Left renal pelvis (tissue), 4 donors: ENCODE measurements at regions not wholly inside any gene's neighbourhood (a gene's known extent, or its start where the extent isn't known, plus 50 kb on each side); places are given as distances from the start of the nearest gene placed in this dataset.

Source experiments
- DNase-seq, 4 donors: peaks; one replicate each; pipeline ENCODE4 v3.0.0-alpha.2; 2013; ENCODE audit warnings: low read depth in 4 of 4, low spot score in 3 of 4

GRCh38 chr9:86734771-86735170 lies 212.5 kb downstream of the GAS1 start:
- no peak for DNase-seq

DNA sequence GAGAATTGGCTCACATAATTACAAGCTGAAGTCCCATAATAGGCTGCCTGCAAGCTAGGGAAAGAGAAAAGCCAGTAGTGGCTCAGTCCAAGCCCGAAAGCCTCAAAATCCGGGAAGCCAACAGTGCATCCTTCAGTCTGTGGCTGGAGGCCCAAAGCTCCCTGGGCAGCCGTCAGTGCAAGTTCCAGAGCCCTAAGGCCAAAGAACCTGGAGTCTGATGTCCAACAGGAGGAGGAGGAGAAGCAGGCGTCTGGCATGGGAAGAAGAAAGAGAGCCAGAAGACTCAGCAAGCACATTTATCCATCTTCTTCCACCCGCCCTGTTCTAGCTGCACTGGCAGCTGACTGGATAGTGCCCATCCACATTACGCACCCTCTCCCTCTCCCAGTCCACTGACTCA lies 213.4 kb downstream of the GAS1 start:
- DNase-seq: no peak

- DNase-seq: no peak
Measured at GRCh38 chr9:86732514-86733171, 214.7 kb downstream of the GAS1 start.

DNA sequence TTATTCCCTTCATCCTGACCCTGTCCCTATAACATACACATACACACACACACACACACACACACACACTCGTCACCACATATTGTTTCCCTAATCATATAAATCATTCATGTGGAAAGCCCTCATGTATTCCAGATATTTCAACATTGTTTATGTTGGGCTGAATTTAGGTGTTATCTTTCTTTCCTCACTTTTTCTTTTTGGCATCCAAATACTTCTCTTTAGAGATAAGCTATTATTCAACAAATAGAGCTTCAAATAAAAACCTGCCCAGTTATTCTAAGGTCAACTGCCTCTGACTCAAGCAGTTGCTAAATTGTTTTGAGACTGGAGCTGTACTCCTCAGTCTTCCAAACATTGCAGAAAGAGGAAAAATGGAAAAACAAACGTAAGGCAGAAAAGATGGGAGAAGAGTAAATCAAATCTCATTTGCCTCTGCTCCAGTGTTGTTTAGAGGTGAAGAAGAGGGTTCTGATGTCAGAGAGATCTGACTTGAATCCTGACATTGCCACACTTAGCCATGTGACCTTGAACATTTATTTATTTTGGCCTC lies 215.7 kb downstream of the GAS1 start:
- no peak for DNase-seq

DNA sequence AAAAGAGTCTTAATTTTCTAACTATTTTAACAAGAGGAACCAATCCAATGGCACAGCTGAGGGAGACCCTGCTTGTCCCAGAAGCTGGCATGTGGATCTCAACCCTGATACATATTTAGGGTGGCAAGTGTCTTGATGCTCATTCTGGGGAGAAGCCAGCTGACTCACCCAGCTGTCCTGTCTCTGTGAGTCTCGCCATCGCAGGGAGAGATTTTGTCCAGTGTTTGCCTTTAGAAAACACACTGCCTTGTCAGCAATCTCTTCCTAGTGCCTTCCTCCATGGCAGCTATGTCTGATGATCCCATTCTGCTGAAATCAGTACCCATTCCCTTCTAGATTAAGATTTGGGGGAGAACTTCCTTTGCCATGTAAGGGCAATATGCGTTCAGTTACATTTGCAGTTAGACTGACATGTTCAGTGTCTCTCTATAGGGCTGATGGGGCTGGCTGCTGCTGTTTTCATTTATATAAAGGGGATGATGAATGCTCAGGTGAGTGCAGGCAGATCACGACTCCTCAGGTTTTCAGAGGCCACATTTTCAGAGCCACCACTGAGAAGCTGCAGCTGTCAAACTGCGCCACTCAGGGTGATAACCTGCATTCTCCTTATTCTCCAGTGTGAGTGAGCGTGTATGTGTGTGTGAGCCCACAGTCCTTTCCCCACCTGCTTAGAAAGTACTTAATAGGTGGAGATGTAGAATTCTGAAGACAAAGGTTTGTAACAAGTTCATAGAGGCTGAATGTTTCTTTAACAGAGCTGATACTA lies 217.0 kb downstream of the GAS1 start:
- no peak for DNase-seq

DNA sequence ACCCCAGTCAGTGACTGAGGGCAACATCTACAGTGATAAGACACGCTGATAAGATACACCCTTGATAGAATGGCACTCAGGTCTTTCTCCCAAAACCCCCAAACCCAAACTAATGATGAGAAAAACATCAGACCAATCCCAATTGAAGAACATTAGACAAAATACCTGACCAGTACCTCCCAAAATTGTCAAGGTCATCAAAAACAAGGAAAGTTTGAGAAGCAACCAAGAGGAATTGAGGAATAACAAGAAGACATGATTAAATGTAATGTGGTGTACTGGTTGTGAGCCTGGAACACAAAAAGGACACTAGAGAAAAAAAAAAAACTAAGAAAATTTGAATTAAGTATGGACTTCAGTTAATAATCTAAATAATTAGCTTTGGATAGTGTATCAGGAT lies 222.8 kb downstream of the GAS1 start:
- no peak for DNase-seq

GRCh38 chr9:86723346-86723745 lies 224.0 kb downstream of the GAS1 start:
- no peak for DNase-seq

GRCh38 chr9:86722706-86723075 lies 224.6 kb downstream of the GAS1 start:
- no peak for DNase-seq

DNA sequence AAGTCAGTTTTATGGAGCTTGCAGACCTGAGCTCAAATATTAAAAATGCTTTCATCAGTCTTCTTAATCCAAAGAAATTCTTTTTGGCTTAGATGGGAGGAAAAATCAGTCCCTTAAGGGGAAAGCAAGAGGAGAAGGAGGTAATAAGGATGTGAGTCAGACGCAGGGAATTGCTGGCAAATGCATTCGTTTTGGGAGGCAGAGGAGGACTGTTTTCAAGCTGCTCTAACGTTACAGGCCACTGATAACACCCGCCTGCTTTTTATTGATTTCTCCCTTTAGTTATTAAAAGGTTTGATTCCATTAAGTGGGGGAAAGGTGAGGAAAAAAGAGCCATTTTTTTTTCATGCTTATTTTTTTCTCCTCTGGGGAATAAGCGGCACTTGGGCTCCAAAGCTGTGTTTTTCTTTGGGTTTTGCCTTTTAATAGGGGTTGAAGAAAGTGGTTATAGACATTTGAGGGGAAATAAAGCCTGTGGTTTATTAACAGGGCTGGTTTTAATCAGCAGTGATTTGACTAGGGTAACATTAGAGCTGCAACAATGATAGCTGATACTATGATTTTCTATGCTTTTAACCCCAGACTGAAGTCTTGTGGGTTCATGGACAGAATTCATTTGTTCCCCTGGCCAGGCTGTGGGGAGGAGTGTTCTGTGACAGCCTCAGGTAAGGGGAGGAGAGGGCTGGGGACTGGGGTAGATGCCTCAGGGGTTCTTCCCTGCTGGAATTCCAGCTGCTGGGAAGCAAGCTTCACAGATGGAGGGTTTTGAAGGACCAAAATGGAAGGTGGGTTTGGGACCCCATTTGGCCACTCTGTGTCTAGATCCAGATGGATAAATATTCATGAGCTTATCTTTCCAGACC lies 225.2 kb downstream of the GAS1 start:
- no peak for DNase-seq

- DNase-seq: no peak
Measured at GRCh38 chr9:86721226-86721781, 226.0 kb downstream of the GAS1 start.

- DNase-seq: no peak
Measured at GRCh38 chr9:86720639-86721225, 226.6 kb downstream of the GAS1 start.

DNA sequence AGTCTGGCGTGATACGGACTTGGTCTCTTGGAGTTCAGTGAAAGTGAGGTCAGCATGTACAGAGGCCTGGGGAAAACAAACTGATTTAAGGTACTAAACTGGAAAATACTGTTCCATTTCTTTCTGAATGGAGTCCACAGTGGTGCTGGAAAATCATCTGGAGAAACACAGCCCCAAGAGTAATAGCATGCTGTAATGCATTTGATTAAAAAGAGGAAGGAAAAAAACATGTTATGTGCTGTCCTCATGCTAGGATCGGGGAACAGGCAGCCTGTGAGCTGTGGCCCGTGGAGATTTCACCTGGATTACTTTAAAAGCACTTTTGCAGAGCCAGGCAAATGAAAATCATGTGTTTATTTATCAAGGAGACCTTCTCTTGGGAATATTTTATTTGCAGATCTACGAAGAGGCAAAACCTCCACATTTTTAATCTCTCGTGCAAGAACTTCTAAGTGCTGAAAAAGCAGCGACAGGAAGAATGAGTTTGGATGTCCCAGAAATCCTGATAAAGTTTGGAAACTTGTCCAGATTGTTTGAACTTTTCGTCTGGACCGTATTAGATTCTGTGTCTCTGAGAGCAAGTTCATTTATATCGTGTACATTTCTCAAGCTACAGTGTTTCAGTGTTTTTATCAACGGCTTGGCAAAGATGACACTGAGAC lies 228.8 kb downstream of the GAS1 start:
- DNase-seq: no peak

- DNase-seq: no peak
Measured at GRCh38 chr9:86716326-86716922, 230.9 kb downstream of the GAS1 start.

DNA sequence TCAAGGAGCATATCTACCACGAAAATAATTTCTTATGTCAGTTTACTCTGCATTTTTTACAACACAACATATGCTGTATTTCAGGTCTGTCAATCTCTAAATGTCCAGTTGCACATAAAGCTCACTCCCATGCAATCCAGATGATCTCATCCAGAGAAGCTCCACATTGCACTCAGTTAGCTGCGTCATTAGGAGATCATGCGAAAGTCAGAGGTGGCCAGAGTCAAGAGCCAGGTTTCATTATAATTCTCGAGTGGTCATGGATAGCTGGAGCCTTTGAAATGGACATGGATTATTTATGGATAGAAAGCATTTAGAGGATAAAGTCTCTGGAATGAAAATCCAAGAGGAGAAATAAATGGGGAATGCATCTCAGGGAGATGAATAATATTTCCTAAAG lies 232.3 kb downstream of the GAS1 start:
- no peak for DNase-seq

DNA sequence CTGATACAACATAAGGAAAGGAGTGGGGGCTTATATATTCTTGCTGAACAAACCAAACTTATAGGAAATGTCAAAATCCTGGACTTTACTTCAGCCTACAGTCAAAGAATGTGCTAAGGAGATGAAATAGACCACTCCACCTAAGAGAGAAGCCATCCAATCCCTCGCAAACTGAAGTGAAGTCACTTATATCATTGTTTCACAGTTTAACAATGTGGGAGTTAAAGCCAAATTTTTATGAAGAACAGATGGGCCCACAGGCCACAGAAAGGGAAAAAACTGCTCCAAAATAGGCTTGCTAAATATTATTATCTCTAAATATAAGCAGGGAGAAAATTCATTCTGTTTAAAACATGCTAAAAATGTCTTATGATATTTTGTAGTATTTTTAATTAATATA lies 233.3 kb downstream of the GAS1 start:
- no peak for DNase-seq

DNA sequence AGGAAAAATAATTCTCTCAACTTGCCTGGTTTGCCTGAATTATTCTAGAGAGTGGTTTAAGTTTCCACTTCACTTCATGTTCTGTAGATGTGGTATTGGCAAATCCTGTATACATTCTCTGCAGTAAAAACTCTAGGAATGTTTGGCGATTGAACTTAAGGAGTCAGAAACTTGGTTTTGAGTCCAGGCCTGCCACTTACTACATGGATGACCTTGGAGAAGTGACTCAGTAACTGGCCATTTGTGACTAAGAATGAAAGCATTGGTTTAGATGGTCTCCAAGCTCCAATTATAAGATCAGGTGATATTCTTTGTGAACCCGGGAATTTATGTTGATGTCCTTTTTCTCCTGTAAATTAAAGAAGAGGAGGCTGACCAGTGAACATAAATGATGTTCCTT lies 233.8 kb downstream of the GAS1 start:
- DNase-seq: no peak

GRCh38 chr9:86708918-86709835 lies 238.1 kb downstream of the GAS1 start:
- DNase-seq: no peak

DNA sequence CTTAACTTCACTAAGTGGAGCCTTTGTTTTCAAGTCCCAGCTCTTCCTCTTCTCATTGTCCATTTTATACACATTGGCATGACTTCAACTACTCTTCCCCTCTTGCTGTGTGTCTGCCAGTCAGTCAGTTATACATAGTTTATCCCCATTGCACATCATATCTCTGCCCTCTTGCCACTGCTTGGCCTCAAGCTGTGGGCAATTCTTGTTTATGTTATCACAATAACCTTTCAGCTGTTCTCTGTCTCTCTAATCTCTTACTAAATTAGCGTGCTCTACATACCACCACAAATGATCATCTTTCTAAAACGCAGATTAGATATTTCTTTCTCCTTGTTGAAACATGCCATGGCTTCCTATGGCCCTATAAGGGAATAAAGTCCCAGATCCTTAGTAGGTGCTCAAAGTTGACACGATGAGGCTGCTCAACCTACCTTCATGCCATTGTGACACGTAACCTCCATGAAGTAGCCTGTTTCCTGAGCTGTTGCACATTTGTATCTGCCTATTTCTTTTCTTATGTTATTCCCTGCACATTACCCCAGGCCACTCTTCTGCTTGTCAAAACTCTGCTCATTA lies 239.3 kb downstream of the GAS1 start:
- DNase-seq: no peak
